IPS DF 19.7 (cell line): ENCODE measurements at regions not wholly inside any gene's neighbourhood (a gene's known extent, or its start where the extent isn't known, plus 50 kb on each side); places are given as distances from the start of the nearest gene placed in this dataset.
A peak's percentile ranks its signal among the peaks of the same experiment; 100 is the strongest.

Experiments used
- DNase-seq: peaks from one replicate; pipeline ENCODE4 v3.0.0-alpha.2; 2013; ENCODE audit warnings: low read depth, low spot score

DNA sequence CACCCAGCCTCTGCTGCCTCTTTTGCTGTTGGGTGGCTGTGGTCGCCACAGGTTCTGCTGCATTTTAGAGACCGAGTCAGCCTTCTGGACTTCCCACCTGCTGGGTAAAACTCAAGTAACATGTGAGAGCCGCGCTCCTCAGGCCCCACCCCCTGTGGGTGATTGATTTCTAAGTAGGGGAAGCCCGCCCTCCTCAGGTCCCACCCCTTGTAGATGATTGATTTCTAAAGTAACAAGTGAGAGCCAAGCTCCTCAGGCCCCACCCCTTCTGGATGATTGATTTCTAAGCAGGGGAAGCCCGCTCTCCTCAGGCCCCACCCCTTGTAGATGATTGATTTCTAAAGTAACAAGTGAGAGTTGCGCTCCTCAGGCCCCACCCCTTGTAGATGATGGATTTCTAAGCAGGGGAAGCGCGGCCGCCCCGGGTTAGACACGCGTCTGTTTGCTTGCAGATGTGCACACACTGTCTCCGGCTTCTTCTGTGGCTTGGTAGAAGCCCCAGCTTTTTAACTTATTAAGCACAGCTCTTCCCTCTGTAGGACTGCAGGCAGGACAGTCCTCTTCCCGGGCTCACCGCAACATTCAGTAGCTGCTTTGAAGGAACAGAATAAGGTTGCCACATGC, 83.4 kb downstream of the FAM43A start:
- DNase-seq: peak; percentile 87

DNA sequence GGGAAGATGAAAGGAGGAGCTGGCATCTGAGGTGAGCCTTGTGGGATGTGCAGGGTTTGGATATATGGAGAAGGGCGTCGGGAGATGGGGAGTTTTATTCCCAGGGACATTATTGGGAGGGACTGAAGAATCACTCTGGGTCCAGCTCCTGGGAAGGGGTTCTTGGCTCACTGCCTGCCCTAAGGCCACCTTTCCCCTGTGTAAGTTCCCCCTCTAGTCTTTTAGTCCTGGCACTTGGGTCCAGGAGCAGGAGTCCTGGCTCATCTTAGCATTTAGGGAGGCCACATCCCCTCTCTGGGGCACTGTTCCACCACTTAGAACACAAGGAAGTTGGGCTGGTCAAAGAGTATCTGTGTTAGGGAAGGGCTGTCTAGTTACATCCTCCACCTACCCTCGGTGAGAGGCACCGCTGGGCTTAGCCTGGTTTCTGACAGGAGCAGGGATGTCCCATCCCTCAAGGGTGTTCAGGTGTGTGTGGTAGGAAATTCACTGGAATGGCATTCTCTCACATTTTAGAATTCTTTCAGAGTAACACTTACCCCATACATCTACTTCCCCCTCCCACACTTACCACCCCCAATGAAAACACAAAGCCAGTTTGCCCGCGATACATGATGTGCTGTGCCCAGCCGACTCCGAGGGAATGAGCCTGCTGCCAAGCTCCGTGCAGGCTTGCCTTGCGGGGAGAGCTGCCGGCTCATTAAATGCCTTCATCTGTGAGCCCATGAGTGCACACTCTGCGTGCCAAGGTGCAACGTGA, 86.7 kb downstream of the FAM43A start:
- no peak for DNase-seq

DNA sequence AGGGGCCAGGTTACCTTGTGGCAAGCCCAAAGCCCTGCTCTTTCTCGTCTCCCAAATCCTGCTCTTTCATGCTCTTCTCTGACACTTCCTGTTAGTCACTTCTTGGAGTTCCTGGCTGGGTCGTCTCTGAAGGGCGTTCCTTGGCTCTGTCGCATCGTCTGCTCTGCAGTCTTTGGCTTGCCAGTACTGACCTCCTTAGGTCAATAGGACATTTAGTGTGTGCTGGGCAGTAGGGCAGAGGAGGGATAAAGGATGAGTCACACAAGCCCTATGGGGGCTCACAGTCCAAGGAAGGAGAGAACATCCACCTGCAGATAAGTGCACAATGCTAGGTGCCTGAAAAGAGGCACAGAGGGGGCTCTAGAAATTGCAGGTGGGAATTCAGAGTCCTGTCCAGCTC, 87.5 kb downstream of the FAM43A start:
- DNase-seq: no peak

DNA sequence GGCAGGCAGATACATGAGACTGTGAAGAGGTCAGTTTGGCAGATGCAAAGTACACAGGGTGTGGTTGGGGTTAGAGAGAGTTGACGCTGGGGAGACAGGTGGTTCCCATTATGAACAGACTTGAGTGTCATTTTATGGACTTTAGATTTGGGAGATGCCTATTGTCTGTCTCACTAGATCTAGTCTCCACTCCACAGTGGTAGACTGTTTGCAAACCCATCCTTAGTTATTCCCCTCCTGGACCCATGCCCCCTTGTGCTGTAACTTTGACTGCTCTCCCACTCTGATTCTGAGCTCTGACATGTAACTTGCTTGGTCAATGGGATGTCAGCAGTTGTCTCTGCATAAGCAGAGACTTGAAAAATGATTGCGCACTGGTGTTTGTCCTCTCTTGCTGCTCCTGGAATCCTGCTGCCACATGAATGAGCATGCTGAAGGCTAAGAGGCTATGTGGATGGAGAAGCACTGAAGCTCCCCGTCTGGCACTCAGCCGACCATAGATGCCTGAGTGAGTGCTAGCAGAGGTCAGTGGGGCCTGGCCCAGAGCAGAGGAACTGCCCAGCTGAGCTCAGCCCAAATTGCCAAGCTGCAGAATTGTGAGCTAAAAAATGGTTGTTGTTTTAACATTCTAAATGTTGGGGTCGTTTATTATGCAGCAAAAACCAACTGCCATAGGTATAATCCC, 88.2 kb downstream of the FAM43A start:
- no peak for DNase-seq

DNA sequence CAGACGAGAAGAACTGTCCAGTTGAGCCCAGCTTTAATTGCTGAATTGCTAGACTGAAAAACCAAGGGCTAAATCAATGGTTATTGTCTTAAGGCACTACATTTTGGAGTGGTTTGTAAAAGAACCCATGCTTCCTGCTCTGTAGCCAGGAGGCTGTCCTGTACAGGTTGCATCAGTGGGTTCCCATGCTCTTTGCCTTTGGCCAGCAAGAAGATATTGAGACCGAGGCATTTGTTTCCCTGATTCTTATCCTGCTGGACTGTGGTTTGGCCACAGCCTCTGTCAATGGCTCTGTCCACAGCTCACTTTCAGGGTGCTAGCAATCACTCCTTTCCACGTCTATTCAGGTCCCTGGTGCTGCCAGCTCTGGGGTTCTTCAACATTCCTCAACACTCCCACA, 89.6 kb downstream of the FAM43A start:
- no peak for DNase-seq

DNA sequence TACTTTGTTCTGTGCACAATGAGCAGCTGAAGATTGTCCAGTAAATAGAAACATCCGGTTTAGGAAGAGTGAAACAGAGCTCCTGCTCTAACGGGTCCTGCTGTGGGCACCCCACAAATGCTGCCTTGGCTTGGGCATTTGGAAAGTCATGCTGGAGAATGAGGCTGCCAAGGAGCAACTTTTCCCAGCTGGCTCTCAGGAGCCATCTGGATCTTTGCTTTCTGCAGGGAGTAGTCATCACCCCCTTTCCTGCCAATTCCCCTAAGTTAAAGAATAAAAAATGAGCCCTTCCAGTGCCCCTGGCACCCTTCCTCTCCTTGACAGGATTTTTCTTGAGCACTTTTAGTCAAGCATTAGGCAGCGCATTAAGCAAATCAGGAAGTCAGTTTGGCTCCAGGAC, 90.0 kb downstream of the FAM43A start:
- no peak for DNase-seq

DNA sequence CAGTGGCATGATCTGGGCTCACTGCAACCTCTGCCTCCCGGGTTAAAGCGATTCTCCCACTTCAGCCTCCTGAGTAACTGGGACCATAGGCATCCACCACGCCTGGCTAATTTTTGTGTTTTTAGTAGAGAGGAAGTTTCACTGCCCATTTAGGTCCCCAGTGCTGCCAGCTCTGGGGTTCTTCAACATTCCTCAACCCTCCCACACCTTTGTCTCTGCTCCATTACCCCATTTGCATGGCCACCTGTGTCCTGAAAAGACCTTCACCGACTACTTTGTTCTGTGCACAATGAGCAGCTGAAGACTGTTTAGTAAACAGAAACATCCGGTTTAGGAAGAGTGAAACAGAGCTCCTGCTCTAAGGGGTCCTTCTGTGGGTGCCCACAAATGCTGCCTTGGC, 92.0 kb downstream of the FAM43A start:
- DNase-seq: no peak

DNA sequence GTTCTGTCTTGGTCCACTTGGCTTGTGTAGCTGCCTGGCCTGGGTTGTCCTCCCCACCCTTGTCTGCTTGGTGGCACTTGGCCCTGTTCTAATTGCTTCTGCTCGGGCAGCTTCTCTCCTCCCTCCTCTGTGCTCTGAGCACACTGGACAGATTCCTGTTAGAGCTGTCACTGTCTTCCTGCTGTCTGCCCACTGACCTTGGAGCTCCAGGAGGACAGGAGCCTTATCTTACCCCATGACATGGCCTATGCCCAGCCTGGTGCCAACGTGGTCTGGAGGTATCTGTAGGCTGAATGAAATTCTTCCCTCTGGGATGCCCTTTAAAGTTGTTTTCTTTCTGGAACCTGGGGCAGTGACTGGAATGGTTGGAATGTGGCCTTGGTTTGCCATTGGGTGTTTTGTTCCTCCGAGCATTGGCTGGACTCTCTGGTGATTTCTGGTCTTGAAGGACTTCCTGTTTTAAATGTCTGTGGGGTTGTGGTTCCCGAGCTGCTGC, 94.1 kb downstream of the FAM43A start:
- no peak for DNase-seq

DNA sequence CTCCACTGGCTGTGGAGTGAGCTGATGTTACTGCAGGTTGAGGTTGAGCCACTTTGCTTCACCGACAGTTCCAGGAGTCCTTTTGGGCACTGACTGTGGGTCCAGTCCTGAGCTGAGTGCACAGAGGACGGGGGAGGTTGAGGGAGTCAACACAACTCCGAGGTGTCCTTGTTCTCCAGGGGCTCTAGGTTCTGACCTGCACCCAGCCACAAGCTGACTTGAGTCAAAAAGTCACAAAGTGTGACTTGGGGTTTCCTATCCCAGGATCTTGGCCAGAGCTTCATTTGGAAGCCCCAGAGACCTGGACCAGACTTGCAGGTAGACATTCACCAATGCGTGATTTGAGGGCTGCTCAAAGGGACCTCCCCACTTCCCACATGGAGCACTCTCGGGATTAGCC, 95.0 kb downstream of the FAM43A start:
- no peak for DNase-seq

DNA sequence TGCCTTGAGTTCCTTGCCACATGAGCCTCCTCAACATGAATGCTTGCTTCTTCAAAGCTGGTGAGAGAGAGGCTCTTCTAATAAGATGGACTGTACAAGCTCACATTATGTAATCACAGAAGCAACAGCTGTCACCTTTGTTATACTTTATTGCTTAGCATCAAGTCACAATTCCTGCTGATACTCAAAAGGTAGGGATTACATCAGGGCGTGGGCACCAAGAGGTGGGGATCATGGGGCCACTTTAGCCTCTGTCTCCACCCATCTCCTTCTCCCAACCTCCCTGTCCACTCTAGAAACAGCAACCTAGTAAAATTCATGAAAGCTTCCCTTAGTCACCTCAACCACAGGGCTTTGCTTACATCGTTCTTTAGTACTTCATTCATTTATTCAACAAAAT, 95.9 kb downstream of the FAM43A start:
- DNase-seq: no peak

DNA sequence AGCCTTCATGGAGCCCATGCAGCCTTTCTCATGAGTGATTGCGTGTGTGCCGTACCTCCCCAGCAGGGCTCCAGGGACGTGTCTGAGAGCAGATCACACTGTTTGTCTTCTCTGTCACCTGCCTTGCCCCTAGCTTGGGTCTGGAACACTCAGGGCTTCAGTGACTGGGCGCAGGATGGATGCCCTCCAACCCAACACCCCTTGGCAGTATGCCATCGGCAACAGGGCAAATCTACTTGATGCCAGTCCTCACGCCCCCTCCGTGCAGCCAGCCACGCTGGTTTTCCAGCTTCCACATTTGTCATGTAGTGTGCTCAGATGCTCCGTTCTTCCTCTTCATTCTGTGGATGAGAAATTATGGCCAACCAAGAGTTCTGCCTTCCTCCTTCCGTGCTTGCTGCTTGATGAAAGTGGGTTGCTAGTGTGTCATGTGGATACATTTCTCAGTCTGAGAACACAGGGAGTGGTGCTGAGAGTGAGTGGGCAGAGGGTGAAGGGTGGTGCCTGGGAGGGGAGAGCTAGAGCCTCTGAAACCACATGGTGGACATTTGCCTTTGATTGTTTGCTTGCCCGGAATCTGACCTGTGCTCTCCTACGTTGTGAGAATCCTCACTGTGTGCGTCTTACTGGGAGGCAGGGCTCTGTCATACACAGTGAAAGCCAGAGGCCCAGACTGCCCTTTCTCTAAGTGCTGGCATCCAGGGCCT, 97.2 kb downstream of the FAM43A start:
- no peak for DNase-seq

DNA sequence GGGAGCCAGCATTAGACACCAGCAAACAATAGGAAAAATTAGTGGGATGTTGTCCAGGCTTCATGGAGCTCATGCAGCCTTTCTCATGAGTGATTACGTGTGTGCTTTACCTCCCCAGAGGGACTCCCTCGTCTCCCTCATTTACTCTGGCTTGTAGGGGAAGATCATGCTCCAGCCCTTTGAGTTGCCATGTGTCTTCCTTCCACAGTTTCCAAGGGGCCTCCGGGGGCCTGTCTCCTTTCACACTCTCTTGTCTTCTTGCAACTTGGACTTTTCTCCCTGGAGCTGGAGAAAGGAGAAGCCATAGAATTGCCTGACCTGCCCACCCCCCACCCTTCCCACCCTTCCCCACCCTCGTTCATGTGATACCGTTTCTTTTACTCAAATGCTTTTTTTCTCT, 98.7 kb downstream of the FAM43A start:
- DNase-seq: no peak

DNA sequence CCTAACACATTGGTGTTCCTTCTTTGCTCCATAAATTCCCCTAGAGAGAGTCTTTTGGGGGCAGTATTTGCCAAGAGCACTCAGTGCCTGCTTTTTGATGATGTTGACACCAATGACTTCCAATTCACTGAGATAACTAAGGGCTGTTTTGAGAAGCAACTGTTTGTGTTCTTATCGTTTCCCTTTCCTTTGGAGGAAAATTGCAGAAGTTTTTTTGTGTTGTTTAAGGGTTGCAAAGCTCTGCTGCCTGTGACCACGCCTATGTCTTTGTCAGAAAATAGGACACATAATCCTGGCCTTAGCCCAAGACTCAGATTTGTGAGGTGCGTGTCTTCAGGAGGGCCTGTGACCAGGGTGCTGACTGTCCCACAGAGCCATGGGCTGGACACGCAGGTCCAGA, 99.6 kb downstream of the FAM43A start:
- DNase-seq: no peak

DNA sequence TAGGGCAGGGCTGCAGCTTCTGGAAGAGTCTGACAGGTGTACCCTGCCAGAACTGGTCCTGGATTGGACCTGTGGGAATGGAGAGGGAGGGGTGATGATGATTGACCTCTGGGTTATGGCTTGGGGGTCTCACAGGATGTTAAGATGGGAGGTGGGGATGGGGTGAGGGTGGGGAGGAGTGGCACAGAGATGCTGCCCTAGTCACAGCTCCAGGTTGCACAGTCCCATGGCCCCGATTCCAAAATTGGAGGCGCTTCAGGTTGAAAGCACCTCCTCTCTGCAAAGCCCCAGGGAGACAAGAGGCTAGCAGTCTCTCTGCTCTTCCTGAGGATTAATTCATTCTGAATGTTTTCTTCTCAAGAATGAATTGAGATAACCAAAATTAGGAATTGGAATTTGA, 101.4 kb downstream of the FAM43A start:
- no peak for DNase-seq

DNA sequence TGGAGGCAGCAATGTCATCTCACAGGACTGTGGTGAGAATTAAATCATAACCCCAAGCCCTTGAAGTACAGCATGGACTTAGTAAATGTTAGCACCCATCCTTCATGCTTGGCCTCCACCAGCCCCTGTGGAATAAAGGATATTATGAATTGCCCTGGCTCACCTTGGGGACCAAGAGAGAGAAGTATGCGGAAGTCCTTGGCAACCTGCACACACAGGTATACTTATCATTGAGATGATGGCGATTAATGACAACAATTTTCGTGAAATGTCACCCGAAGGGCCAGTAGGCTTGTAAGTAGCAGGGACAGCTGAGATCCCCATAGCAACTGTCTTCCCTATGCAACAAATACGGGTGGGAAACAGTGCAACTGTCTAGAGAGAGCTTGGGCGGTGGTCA, 102.0 kb downstream of the FAM43A start:
- DNase-seq: no peak

DNA sequence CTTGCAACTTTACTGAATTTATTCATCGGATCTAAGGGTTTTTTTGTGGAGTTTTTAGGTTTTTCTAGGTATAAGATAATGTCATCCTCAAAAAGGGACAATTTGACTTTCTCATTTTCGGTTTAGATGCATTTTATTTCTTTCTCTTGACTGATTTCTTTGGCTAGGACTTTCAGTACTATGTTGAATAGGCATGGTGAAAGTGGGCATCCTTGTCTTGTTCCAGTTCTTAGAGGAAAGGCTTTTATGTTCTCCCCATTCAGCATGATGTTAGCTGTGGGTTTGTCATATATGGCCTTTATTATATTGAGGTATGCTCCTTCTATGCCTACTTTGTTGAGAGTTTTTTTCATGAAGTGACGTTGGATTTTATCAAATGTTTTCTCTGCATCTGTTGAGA, 106.7 kb downstream of the FAM43A start:
- no peak for DNase-seq

DNA sequence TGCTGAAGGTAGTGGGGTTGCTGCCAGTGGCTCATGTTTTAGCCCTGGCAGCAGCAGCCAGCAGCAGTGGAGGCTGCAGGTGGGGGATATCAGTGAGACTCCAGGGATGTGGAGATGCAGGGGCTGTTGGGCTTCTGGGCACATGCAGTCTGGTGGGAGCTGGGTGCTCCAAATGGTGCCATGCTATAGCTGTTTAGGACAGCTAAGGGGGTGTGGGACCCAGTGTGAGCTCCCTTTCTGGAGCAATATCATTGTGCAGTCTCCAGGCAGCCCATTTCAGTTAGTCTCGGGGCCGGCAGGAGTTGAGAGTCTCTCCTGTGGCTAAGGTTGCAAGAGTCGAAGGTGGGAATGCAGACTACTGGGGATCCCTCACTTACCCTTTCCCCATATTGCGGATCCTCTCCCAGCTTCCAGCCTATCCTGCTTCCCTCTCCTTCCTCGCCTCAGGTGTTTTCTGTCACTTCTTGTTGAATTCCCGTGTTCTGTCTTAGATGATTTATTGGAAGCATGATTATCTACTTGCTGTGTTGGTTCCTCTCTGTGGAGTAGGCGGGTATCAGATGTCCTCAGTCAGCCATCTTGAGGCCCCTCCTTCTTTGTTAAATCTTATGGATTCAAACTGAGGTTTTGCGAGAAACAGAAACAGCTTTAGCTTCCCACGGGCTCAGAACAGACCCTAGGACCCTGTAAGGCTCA, 112.0 kb downstream of the FAM43A start:
- DNase-seq: no peak

DNA sequence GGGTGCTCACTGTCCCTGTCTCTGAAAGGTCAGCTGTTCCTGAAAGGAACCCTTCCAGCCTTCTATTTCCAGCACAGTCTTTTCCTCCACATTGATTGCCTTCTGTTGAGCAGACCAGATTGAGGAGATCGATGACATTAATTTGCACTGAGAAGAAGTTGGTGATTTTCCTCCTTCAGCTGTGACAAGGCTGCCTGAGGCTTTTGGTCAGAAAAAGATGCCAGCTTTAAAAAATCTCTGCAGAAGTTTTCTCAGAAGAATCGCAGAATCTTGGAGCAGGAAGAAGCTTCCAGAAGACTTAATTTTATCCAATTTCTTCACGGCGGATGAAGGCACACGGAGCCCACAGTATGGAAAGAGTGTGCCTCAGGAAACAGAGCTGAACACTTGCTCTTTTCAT, 112.8 kb downstream of the FAM43A start:
- no peak for DNase-seq

DNA sequence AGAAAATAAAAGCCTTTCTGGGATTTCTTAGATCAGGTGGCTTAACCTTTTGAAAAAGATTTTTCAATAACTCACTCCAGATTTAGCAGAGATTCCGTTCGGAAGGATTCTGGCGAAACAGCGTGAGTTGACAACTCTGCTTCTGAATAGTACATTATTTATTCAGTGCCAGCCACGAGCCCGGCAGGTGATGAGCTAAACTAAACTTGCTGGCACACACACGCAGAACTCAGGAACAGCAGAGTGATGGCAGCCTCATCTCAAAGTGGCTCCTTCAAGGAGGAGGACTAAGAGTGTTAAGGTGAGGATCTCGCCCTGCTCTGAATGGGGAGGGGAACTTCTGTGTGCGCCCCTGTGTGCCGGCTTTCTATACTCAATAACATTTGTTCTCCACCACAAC, 114.3 kb downstream of the FAM43A start:
- no peak for DNase-seq

DNA sequence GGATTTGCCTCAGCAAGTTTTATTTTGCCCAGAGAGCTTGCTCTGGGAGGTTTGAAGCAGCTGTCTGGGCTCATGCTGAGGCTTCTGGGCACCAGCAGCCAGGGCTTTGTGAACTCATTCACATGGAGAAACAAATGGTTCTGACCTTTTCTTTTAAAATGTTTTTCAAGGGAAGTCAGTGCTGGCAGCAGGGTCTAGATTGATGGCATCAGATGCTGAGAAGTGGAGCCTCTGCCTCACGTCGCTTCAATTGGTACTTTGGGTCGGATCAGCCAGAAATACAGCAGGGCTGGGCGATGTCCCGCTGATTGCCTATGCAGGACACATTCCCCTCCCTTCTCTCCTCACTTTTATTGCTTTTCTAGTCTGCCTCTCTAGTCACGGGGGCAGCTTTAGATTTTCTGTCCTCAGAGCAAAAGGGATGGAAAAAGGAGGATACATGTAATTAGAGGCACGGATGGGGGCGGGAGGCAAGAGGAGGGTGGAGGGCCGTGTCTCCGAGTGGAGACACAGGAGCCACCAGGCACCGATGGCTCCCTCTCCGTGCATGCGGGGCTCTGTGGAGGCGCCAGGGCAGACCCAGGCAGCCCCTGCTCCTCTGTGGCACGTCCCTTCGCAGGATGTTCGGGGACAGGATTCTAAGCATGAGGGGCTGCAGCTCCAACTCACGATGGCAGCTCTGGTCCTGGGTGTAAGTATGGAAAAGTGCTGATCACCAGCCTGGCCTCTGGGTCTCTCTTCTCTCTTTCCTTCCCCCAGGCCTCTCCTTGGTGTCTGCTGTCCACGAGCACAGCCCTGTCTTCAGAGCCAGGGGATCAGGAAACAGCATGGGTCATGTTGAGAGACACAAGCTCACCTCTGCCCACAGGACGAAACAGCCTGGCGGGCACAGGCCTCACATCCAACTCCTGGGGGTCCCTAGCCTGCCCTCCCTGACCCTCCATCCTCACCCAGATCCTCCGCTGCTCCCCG, 116.1 kb downstream of the FAM43A start:
- DNase-seq: no peak
